Endothelial cell of umbilical vein (primary cell): ENCODE measurements at regions not wholly inside any gene's neighbourhood (a gene's known extent, or its start where the extent isn't known, plus 50 kb on each side); places are given as distances from the start of the nearest gene placed in this dataset.

Experiments used
- BruUV-seq: library from RNA; stranded (reverse); fragments of 400-500 nt; replicated peaks from 2 replicates; lab custom pipeline; 2021; lab: Mats Ljungman, UMichigan
- CTCF ChIA-PET: fragments of 300-600, 350-600 bp; sonication (Branson Sonifier 250); formaldehyde crosslinking; loops from one replicate; lab custom pipeline; 2021; ENCODE audit warnings: antibody characterized with exemption, inconsistent platforms; lab: Charles Lee
- POLR2A ChIA-PET: fragments of 300-600, 350-600 bp; sonication (Branson Sonifier 250); formaldehyde crosslinking; loops from one replicate; lab custom pipeline; 2021; ENCODE audit warnings: antibody characterized with exemption, inconsistent platforms; lab: Charles Lee
- DNase-seq: peaks from one replicate; pipeline ENCODE4 v3.0.0-alpha.2; 2011; ENCODE audit warnings: low read depth, low spot score
- FAIRE-seq: peaks from 2 replicates; lab custom pipeline; 2011; peaks lifted over from hg19 to GRCh38; lab: Jason Lieb, UNC
- H2AFZ ChIP-seq: 2 replicates; pipeline ENCODE4 v1.6.0; 2012; ENCODE audit warnings: low read depth, low read length, control low read depth, inconsistent platforms
- H3K27ac ChIP-seq: 2 replicates; pipeline ENCODE4 v1.5.1; 2011; ENCODE audit warnings: low read depth, mild to moderate bottlenecking, control low read depth, low read length, moderate library complexity; ENCODE audit not compliant: insufficient read depth
- H3K27me3 ChIP-seq, 2 experiments: 2 replicates each; pipeline versions ENCODE4 v1.6.0 to v1.6.1; 2011; ENCODE audit warnings: low read length in 2 of 2, mixed read lengths in 1 of 2; ENCODE audit not compliant: control insufficient read depth in 2 of 2, insufficient read depth in 2 of 2
- H3K36me3 ChIP-seq, 2 experiments: 2 replicates in 1 of 2; 3 replicates in 1 of 2; pipeline ENCODE4 v1.5.1; 2011; ENCODE audit warnings: low read length in 2 of 2, mild to moderate bottlenecking in 1 of 2, moderate library complexity in 1 of 2; ENCODE audit not compliant: control insufficient read depth in 2 of 2, insufficient read depth in 2 of 2; ENCODE audit errors: extremely low read depth in 1 of 2
- H3K4me1 ChIP-seq: 3 replicates; pipeline ENCODE4 v1.5.1; 2011; ENCODE audit warnings: mild to moderate bottlenecking, low read length; ENCODE audit not compliant: control insufficient read depth, insufficient read depth; ENCODE audit errors: extremely low read depth
- H3K4me2 ChIP-seq: 2 replicates; pipeline ENCODE4 v1.6.1; 2011; ENCODE audit warnings: low read length, control low read depth, mixed read lengths; ENCODE audit not compliant: insufficient read depth
- H3K4me3 ChIP-seq, 3 experiments: fragments of 200-600 bp in 1 of 3; sonication (generic), shearing (Covaris generic) in 1 of 3; replicated peaks in 1 of 3; 2 replicates each; pipeline ENCODE4 v1.5.1; 2011 to 2016; ENCODE audit warnings: control low read depth in 3 of 3, low read length in 3 of 3, mild to moderate bottlenecking in 2 of 3, inconsistent platforms in 1 of 3, low read depth in 1 of 3, moderate library complexity in 1 of 3; ENCODE audit not compliant: insufficient read depth in 1 of 3
- H3K79me2 ChIP-seq: 2 replicates; pipeline ENCODE4 v1.6.0; 2012; ENCODE audit warnings: low read length, inconsistent platforms; ENCODE audit not compliant: control insufficient read depth, insufficient read depth
- H3K9ac ChIP-seq: replicated peaks from 2 replicates; pipeline ENCODE3; 2011; ENCODE audit warnings: low read length, control low read depth; ENCODE audit not compliant: insufficient read depth; ENCODE audit errors: extremely low read depth
- H3K9me1 ChIP-seq: replicated peaks from 3 replicates; pipeline ENCODE4 v1.6.0; 2011; ENCODE audit warnings: mild to moderate bottlenecking, low read length; ENCODE audit not compliant: control insufficient read depth, insufficient read depth; ENCODE audit errors: extremely low read depth
- H3K9me3 ChIP-seq: replicated peaks from 2 replicates; pipeline ENCODE4 v1.5.1; 2012; ENCODE audit warnings: low read length, inconsistent platforms; ENCODE audit not compliant: control insufficient read depth, insufficient read depth
- H4K20me1 ChIP-seq: replicated peaks from 2 replicates; pipeline ENCODE3; 2011; ENCODE audit warnings: mild to moderate bottlenecking, low read length; ENCODE audit not compliant: control insufficient read depth, insufficient read depth; ENCODE audit errors: extremely low read depth
- CTCF ChIP-seq, 2 donors: IDR thresholded peaks; 1 replicate in 1 of 2; 2 replicates in 1 of 2; pipeline ENCODE4 v1.5.1; 2011; ENCODE audit warnings: low read length in 2 of 2, mild to moderate bottlenecking in 2 of 2, moderate library complexity in 2 of 2, control low read depth in 1 of 2, inconsistent platforms in 1 of 2, low read depth in 1 of 2; ENCODE audit not compliant: insufficient read depth in 1 of 2; ENCODE audit errors: extremely low read depth in 1 of 2
- EZH2 ChIP-seq: IDR thresholded peaks from 2 replicates; pipeline ENCODE4 v1.6.1; 2012; ENCODE audit warnings: borderline replicate concordance, low read depth, mild to moderate bottlenecking, moderate library complexity, low read length, inconsistent platforms; ENCODE audit not compliant: severe bottlenecking
- JUN ChIP-seq: IDR thresholded peaks from 2 replicates; pipeline ENCODE4 v1.6.1; 2011; ENCODE audit warnings: borderline replicate concordance, low read depth; ENCODE audit not compliant: insufficient read length, insufficient read depth
- MAX ChIP-seq: IDR thresholded peaks from 2 replicates; pipeline ENCODE4 v1.6.1; 2011; ENCODE audit not compliant: insufficient read depth, insufficient read length
- MYC ChIP-seq: IDR thresholded peaks from one replicate; pipeline ENCODE4 v1.6.1; 2011; ENCODE audit warnings: mild to moderate bottlenecking, low read depth, low read length
- POLR2A ChIP-seq: IDR thresholded peaks from 2 replicates; pipeline ENCODE4 v1.6.1; 2012; ENCODE audit warnings: low read depth, mild to moderate bottlenecking, control low read depth, low read length
- dilution Hi-C: fragments of 300-500 bp; cut with MboI; formaldehyde crosslinking; loops from one replicate; pipeline ENCODE4 v1.15.0; 2019; ENCODE audit warnings: low sequenced_read_pairs; ENCODE audit not compliant: extremely low pct_ligation_motif_present
- intact Hi-C: fragments of 100-400 bp; cut with micrococcal nuclease; formaldehyde crosslinking; loops from one replicate; pipeline ENCODE4 v1.10.0; 2022

GRCh38 chr2:160551259-160551658, 57.7 kb upstream of the RBMS1 start:
- H3K36me3 ChIP-seq: no peaks in the 10 kb centered on the region
- no peaks in the 10 kb centered on the region for H3K79me2 ChIP-seq
- DNase-seq: no peak
- H2AFZ ChIP-seq: no peak overlapping the region
- H3K4me3 ChIP-seq: no peak overlapping the region
- H4K20me1 ChIP-seq: no peaks in the 10 kb centered on the region
- BruUV-seq: no TSS peak
- intact Hi-C loops: no loop called here
- ChIA-PET POLR2A (no interaction called here), CTCF (interaction anchor here (1.5 kb wide), 1 partner anchor 17 kb away, joined by 4 read pairs; no protein-coding TSS in a partner anchor)
- no peaks in the 10 kb centered on the region for H3K27me3 ChIP-seq
- no peak overlapping the region for H3K4me2 ChIP-seq
- dilution Hi-C loops: no loop called here
- no peak overlapping the region for H3K27ac ChIP-seq
- no peak overlapping the region for H3K9ac ChIP-seq
- no peaks in the 10 kb centered on the region for H3K4me1 ChIP-seq
- H3K9me1 ChIP-seq: no peaks in the 10 kb centered on the region
- FAIRE-seq: no peak
- TF ChIP-seq CTCF (IDR thresholded peaks at IDR 0.05; ENCODE audit: extremely low read depth in 1 of 2, insufficient read depth in 1 of 2, low read depth in 1 of 2, low read length in 2 of 2): no peak
- TF ChIP-seq MYC: no peak
- no peak for TF ChIP-seq POLR2A
- TF ChIP-seq EZH2: no peak
- TF ChIP-seq JUN: no peak
- no peak for TF ChIP-seq MAX
- no peaks in the 10 kb centered on the region for H3K9me3 ChIP-seq
